Lung (tissue), 11 donors: ENCODE measurements at regions not wholly inside any gene's neighbourhood (a gene's known extent, or its start where the extent isn't known, plus 50 kb on each side); places are given as distances from the start of the nearest gene placed in this dataset.

ENCODE experiments used
- ATAC-seq: fragments of 200-7000 bp; cut with Tn5 transposase; one replicate; pipeline ENCODE4 v1.9.1; 2020; ENCODE audit warnings: moderate number of reproducible peaks; ENCODE audit not compliant: insufficient read depth, low FRiP score
- DNase-seq, 3 donors: peaks; one replicate each; pipeline ENCODE4 v3.0.0-alpha.2; 2013 to 2017
- H3K27ac ChIP-seq, 2 donors: one replicate each; pipeline ENCODE4 v1.5.1; 2013; ENCODE audit warnings: mild to moderate bottlenecking in 2 of 2, moderate library complexity in 2 of 2, control low read depth in 1 of 2, inconsistent platforms in 1 of 2, low read depth in 1 of 2, low read length in 1 of 2
- H3K27me3 ChIP-seq, 3 donors: one replicate each; pipeline ENCODE4 v1.5.1; 2013; ENCODE audit warnings: low read length in 2 of 3; ENCODE audit not compliant: control insufficient read depth in 3 of 3, insufficient read depth in 3 of 3
- H3K36me3 ChIP-seq, 4 donors: one replicate each; pipeline ENCODE4 v1.5.1; 2013; ENCODE audit warnings: low read length in 4 of 4, mild to moderate bottlenecking in 1 of 4, moderate library complexity in 1 of 4; ENCODE audit not compliant: control insufficient read depth in 4 of 4, insufficient read depth in 4 of 4
- H3K4me1 ChIP-seq, 5 donors: one replicate each; pipeline ENCODE4 v1.5.1; 2013; ENCODE audit warnings: low read length in 5 of 5, mild to moderate bottlenecking in 2 of 5, moderate library complexity in 1 of 5; ENCODE audit not compliant: control insufficient read depth in 5 of 5, insufficient read depth in 5 of 5
- H3K4me3 ChIP-seq: one replicate; pipeline ENCODE4 v1.5.1; 2013; ENCODE audit warnings: mild to moderate bottlenecking, control low read depth, moderate library complexity
- H3K9ac ChIP-seq, 2 donors: one replicate each; pipeline ENCODE4 v1.5.1; 2013; ENCODE audit warnings: low read length in 2 of 2, control low read depth in 1 of 2; ENCODE audit not compliant: insufficient read depth in 1 of 2
- H3K9me3 ChIP-seq, 4 donors: one replicate each; pipeline ENCODE4 v1.5.1; 2013; ENCODE audit warnings: low read length in 3 of 4, mild to moderate bottlenecking in 1 of 4, moderate library complexity in 1 of 4; ENCODE audit not compliant: control insufficient read depth in 4 of 4, insufficient read depth in 3 of 4
- CTCF ChIP-seq: IDR thresholded peaks from 2 replicates; pipeline ENCODE4 v1.5.1; 2012; ENCODE audit warnings: mild to moderate bottlenecking; ENCODE audit errors: control extremely low read depth, extremely low read depth
- WGBS, 2 donors: extraction: QIAGEN DNeasy Blood & Tissue Kit; methylation state at CpG; one replicate each; pipeline ENCODE4 v1.1.7; 2013; 5-methylcytosine and 5-hydroxymethylcytosine counted together
- donor health status: control.
- donor health status: control.
- donor health status: Bipolar disorder and iron deficiency.
- donor health status: healthy.
- donor health status: DM: yes; HTN: yes; CAD: no.

- ATAC-seq: no peak
- no peak overlapping the region for H3K27ac ChIP-seq
- 83 to 94% methylated on average over 29 of the region's 29 CpGs for WGBS, 2 donors
Observed at GRCh38 chr19:5290336-5291262, 50.0 kb downstream of the PTPRS start.

GRCh38 chr19:5289060-5289990, 51.3 kb downstream of the PTPRS start:
- H3K36me3 ChIP-seq: peaks cover 0 to 19% (median 8%) of the 10 kb centered on the region in 4 donors
- no peak for TF ChIP-seq CTCF
- no peak overlapping the region for H3K27ac ChIP-seq
- H3K27me3 ChIP-seq: no peaks in the 10 kb centered on the region
- H3K9me3 ChIP-seq: no peaks in the 10 kb centered on the region
- 78 to 80% methylated on average over 18 of the region's 18 CpGs for WGBS, 2 donors
- no peak for ATAC-seq
- H3K4me1 ChIP-seq: peaks cover 0 to 27% (median 8%) of the 10 kb centered on the region in 5 donors
- no peak for DNase-seq
- H3K4me3 ChIP-seq: no peak overlapping the region
- no peak overlapping the region for H3K9ac ChIP-seq

More at GRCh38 chr19:5290336-5291262, 50.0 kb downstream of the PTPRS start:
- Histone ChIP-seq H3K27me3 (no peaks in the 10 kb centered on the region), H3K36me3 (peaks cover 0 to 10% (median 1%) of the 10 kb centered on the region in 4 donors), H3K4me1 (peaks cover 0 to 30% (median 8%) of the 10 kb centered on the region in 5 donors), H3K4me3 (no peak overlapping the region), H3K9ac (no peak overlapping the region), H3K9me3 (peaks cover 0 to 2% (median 0%) of the 10 kb centered on the region in 4 donors)
- no peak for DNase-seq
- no peak for TF ChIP-seq CTCF

GRCh38 chr19:5288347-5288739, 52.3 kb downstream of the PTPRS start:
- DNase-seq: no peak
- Histone ChIP-seq H3K27me3 (no peaks in the 10 kb centered on the region), H3K9me3 (no peaks in the 10 kb centered on the region), H3K4me1 (peaks cover 0 to 21% (median 8%) of the 10 kb centered on the region in 5 donors), H3K36me3 (peaks cover 0 to 19% (median 8%) of the 10 kb centered on the region in 4 donors), H3K9ac (no peak overlapping the region), H3K4me3 (no peak overlapping the region), H3K27ac (peak overlapping the region in 1 of 2 donors; percentile 17)
- whole genome bisulfite sequencing, 2 donors: 76 to 82% methylated on average over 4 of the region's 4 CpGs
- TF ChIP-seq CTCF: no peak
- no peak for ATAC-seq
